Mesenchymal stem cell (in vitro differentiated cells and primary cell): ENCODE measurements at regions not wholly inside any gene's neighbourhood (a gene's known extent, or its start where the extent isn't known, plus 50 kb on each side); places are given as distances from the start of the nearest gene placed in this dataset.

Source experiments
- DNase-seq: peaks from one replicate; pipeline ENCODE4 v3.0.0-alpha.2; 2013
- H2AFZ ChIP-seq: one replicate; pipeline ENCODE4 v1.6.1; 2013; ENCODE audit warnings: low read depth, mild to moderate bottlenecking, control low read depth, inconsistent platforms, low read length, moderate library complexity
- H2AK5ac ChIP-seq: 2 replicates; pipeline ENCODE4 v1.6.1; 2013; ENCODE audit warnings: low read length, moderate library complexity, mild to moderate bottlenecking, inconsistent platforms; ENCODE audit not compliant: severe bottlenecking
- H2BK120ac ChIP-seq: one replicate; pipeline ENCODE4 v1.6.1; 2013; ENCODE audit warnings: low read depth, mild to moderate bottlenecking, inconsistent platforms, low read length, moderate library complexity
- H2BK12ac ChIP-seq, 2 experiments: one replicate each; pipeline ENCODE4 v1.6.1; 2013; ENCODE audit warnings: inconsistent platforms in 2 of 2, low read length in 2 of 2, mild to moderate bottlenecking in 2 of 2, moderate library complexity in 2 of 2, control low read depth in 1 of 2
- H2BK15ac ChIP-seq: one replicate; pipeline ENCODE4 v1.6.1; 2013; ENCODE audit warnings: mild to moderate bottlenecking, low read depth, inconsistent platforms; ENCODE audit not compliant: poor library complexity, severe bottlenecking
- H2BK5ac ChIP-seq: 2 replicates; pipeline ENCODE4 v1.6.1; 2013; ENCODE audit warnings: low read depth, mild to moderate bottlenecking, low read length, control low read depth, inconsistent platforms; ENCODE audit not compliant: poor library complexity, severe bottlenecking
- H3K14ac ChIP-seq, 2 experiments: one replicate each; pipeline ENCODE4 v1.6.1; 2013; ENCODE audit warnings: inconsistent platforms in 2 of 2, low read length in 2 of 2, control low read depth in 1 of 2, mild to moderate bottlenecking in 1 of 2, moderate library complexity in 1 of 2
- H3K18ac ChIP-seq, 2 experiments: one replicate each; pipeline ENCODE4 v1.6.1; 2013; ENCODE audit warnings: inconsistent platforms in 2 of 2, low read length in 2 of 2, control low read depth in 1 of 2, low read depth in 1 of 2, mild to moderate bottlenecking in 1 of 2
- H3K23ac ChIP-seq, 2 experiments: one replicate each; pipeline ENCODE4 v1.6.1; 2013; ENCODE audit warnings: inconsistent platforms in 2 of 2, low read length in 2 of 2, mild to moderate bottlenecking in 2 of 2, moderate library complexity in 2 of 2, control low read depth in 1 of 2
- H3K27ac ChIP-seq: 2 replicates; pipeline ENCODE4 v1.5.1; 2013; ENCODE audit warnings: mild to moderate bottlenecking, moderate library complexity, low read length, control low read depth, inconsistent platforms; ENCODE audit not compliant: poor library complexity, severe bottlenecking
- H3K27me3 ChIP-seq, 2 experiments: 2 replicates each; pipeline versions ENCODE4 v1.6.1 to v1.7.0; 2013; ENCODE audit warnings: low read length in 2 of 2, mild to moderate bottlenecking in 2 of 2, moderate library complexity in 2 of 2, control low read depth in 1 of 2, inconsistent platforms in 1 of 2; ENCODE audit not compliant: control insufficient read depth in 1 of 2, insufficient read depth in 1 of 2
- H3K36me3 ChIP-seq, 2 experiments: 2 replicates each; pipeline versions ENCODE4 v1.6.1 to v1.7.0; 2013; ENCODE audit warnings: low read length in 2 of 2, control low read depth in 1 of 2, inconsistent platforms in 1 of 2, low read depth in 1 of 2, mild to moderate bottlenecking in 1 of 2; ENCODE audit not compliant: insufficient read depth in 2 of 2, control insufficient read depth in 1 of 2
- H3K4ac ChIP-seq, 2 experiments: one replicate each; pipeline ENCODE4 v1.6.1; 2013; ENCODE audit warnings: inconsistent platforms in 2 of 2, low read length in 2 of 2, mild to moderate bottlenecking in 2 of 2, moderate library complexity in 2 of 2, control low read depth in 1 of 2, low read depth in 1 of 2
- H3K4me1 ChIP-seq: 2 replicates; pipeline ENCODE4 v1.6.1; 2013; ENCODE audit warnings: low read depth, low read length, control low read depth; ENCODE audit not compliant: control insufficient read depth, insufficient read depth
- H3K4me2 ChIP-seq: 2 replicates; pipeline ENCODE4 v1.6.1; 2013; ENCODE audit warnings: low read length, mild to moderate bottlenecking, inconsistent platforms; ENCODE audit not compliant: poor library complexity, severe bottlenecking
- H3K4me3 ChIP-seq, 2 experiments: 2 replicates each; pipeline versions ENCODE4 v1.5.1 to v1.7.0; 2013; ENCODE audit warnings: low read length in 2 of 2, mild to moderate bottlenecking in 2 of 2, control low read depth in 1 of 2, low read depth in 1 of 2; ENCODE audit not compliant: insufficient read depth in 1 of 2
- H3K79me1 ChIP-seq: replicated peaks from 2 replicates; pipeline ENCODE4 v1.6.1; 2013; ENCODE audit warnings: mild to moderate bottlenecking, control low read depth, low read length, inconsistent platforms; ENCODE audit not compliant: poor library complexity, severe bottlenecking
- H3K9ac ChIP-seq: 2 replicates; pipeline ENCODE4 v1.7.0; 2013; ENCODE audit warnings: mild to moderate bottlenecking, low read length, moderate library complexity
- H3K9me3 ChIP-seq: 2 replicates; pipeline ENCODE4 v1.7.0; 2013; ENCODE audit warnings: mild to moderate bottlenecking, low read length; ENCODE audit not compliant: control insufficient read depth
- H4K8ac ChIP-seq: one replicate; pipeline ENCODE4 v1.6.1; 2013; ENCODE audit warnings: inconsistent platforms, mild to moderate bottlenecking, low read length, moderate library complexity
- H4K91ac ChIP-seq: one replicate; pipeline ENCODE4 v1.6.1; 2013; ENCODE audit warnings: mild to moderate bottlenecking, low read length, inconsistent platforms
- WGBS: methylation state at CpG from one replicate; pipeline ENCODE4 v1.1.7; 2013; ENCODE audit warnings: mixed read lengths; 5-methylcytosine and 5-hydroxymethylcytosine counted together

DNA sequence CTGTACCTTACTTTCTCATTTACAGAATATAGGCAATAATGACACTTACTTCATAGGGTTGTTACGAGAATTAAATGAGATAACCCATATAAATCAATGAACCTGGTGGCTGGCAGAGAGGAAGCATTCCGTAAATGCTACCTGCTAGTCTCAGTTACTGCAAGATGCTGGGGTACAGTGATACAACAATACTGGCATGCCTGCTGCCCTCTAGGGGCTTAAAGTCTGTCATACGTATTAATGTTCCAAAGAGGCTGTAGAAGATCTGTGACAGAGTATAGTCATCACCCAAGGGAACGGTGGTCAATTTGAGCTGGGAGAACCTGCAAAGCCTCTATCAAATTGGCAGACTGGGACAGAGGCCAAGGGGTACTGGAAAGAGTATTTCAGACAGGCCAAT is 421.5 kb downstream of the GPAM start:
- no peak for DNase-seq
- 91% methylated on average over 4 of the region's 4 CpGs for WGBS
- Histone ChIP-seq H3K4me2 (no peak overlapping the region), H2BK12ac (no peak overlapping the region), H2BK15ac (no peak overlapping the region), H3K9ac (no peak overlapping the region), H2AFZ (no peak overlapping the region), H3K79me1 (no peaks in the 10 kb centered on the region), H3K4ac (no peak overlapping the region), H2BK5ac (no peak overlapping the region), H4K8ac (no peak overlapping the region), H3K23ac (no peak overlapping the region), H3K27me3 (peaks cover 0 to 6% of the 10 kb centered on the region in 2 experiments), H2BK120ac (no peak overlapping the region), H4K91ac (no peak overlapping the region), H3K14ac (no peak overlapping the region), H3K4me1 (no peaks in the 10 kb centered on the region), H2AK5ac (no peak overlapping the region), H3K4me3 (no peak overlapping the region), H3K9me3 (no peaks in the 10 kb centered on the region), H3K36me3 (no peaks in the 10 kb centered on the region), H3K18ac (no peak overlapping the region), H3K27ac (no peak overlapping the region)

DNA sequence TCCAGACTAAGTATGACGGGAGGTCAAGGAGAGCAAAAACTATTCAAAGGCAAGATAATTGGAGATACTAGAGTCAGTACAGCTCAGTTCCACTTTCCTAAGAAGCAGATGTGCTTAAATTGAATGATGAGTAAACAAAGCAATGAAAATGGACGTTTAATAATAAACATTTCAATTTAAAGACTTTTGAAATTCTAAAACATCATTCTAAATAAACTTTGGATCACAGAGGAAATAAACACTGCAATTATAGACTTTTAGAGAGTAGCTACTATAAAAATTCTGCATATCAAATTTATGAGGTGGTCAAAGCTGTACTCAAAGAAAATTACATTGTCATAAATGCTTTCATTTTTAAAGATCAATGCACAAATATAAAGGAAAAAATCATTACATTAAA is 418.3 kb downstream of the GPAM start:
- H2BK5ac ChIP-seq = no peak overlapping the region
- no peak overlapping the region for H2BK15ac ChIP-seq
- no peak overlapping the region for H2BK12ac ChIP-seq
- no peak overlapping the region for H2AK5ac ChIP-seq
- H4K8ac ChIP-seq = no peak overlapping the region
- no CpG with 5 or more reads among the region's 2 CpGs for WGBS
- H4K91ac ChIP-seq = no peak overlapping the region
- no peak overlapping the region for H3K18ac ChIP-seq
- no peak overlapping the region for H2AFZ ChIP-seq
- no peak overlapping the region for H3K4ac ChIP-seq
- no peak overlapping the region for H3K14ac ChIP-seq
- no peaks in the 10 kb centered on the region for H3K9me3 ChIP-seq
- no peaks in the 10 kb centered on the region for H3K4me1 ChIP-seq
- DNase-seq = no peak
- no peak overlapping the region for H3K27ac ChIP-seq
- H3K36me3 ChIP-seq = no peaks in the 10 kb centered on the region
- no peaks in the 10 kb centered on the region for H3K27me3 ChIP-seq
- no peak overlapping the region for H3K9ac ChIP-seq
- H3K4me3 ChIP-seq = no peak overlapping the region
- H3K79me1 ChIP-seq = no peaks in the 10 kb centered on the region
- no peak overlapping the region for H3K4me2 ChIP-seq
- H2BK120ac ChIP-seq = no peak overlapping the region
- H3K23ac ChIP-seq = no peak overlapping the region

DNA sequence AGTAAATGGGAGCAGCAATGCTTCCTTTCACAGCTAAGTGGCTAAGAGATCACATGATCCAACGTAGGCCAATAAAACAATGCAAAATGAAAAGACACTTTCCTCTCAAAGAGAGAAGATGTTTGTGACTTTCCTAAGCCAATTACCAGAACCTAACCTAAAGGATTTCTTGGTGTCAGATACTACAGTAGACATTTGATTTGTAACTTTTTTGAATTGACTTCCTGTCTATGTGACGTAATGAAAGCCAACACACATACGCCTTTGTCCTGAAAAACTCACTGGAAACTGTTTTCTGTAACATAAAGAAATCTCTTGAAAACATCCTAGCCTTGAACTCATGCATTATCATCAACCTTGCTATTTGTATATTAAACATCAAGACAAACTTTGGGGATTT is 417.1 kb downstream of the GPAM start:
- H3K79me1 ChIP-seq = no peaks in the 10 kb centered on the region
- no peak overlapping the region for H3K4me3 ChIP-seq
- H3K4ac ChIP-seq = no peak overlapping the region
- H3K23ac ChIP-seq = no peak overlapping the region
- no peak overlapping the region for H2BK120ac ChIP-seq
- H3K9ac ChIP-seq = no peak overlapping the region
- H3K14ac ChIP-seq = no peak overlapping the region
- H2BK5ac ChIP-seq = no peak overlapping the region
- H3K36me3 ChIP-seq = no peaks in the 10 kb centered on the region
- WGBS = 78% methylated on average over 3 of the region's 3 CpGs
- H3K9me3 ChIP-seq = no peaks in the 10 kb centered on the region
- DNase-seq = no peak
- no peak overlapping the region for H2AFZ ChIP-seq
- no peak overlapping the region for H3K27ac ChIP-seq
- H4K8ac ChIP-seq = no peak overlapping the region
- H2AK5ac ChIP-seq = no peak overlapping the region
- H4K91ac ChIP-seq = no peak overlapping the region
- H3K27me3 ChIP-seq = no peaks in the 10 kb centered on the region
- H3K4me1 ChIP-seq = no peaks in the 10 kb centered on the region
- H3K4me2 ChIP-seq = no peak overlapping the region
- H2BK12ac ChIP-seq = no peak overlapping the region
- no peak overlapping the region for H3K18ac ChIP-seq
- no peak overlapping the region for H2BK15ac ChIP-seq

DNA sequence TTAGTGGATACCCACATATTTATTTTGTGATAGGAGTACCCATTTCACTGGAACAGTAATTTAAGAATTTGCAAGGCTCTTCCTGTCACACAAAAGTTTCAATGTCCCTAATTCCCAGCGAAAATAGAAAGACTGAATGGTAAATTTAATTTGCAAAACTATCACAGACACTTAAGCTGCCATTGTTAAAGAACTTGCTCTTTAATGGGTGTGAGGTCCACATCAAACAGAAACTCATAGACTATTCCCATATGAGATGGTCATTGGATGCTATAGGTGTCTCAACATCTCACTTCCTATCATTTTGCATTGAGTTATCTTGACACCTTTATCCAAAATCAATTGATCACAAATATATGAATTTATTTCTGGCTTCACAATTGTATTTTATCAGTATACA is 415.9 kb downstream of the GPAM start:
- no peak overlapping the region for H3K4ac ChIP-seq
- H3K9me3 ChIP-seq = no peaks in the 10 kb centered on the region
- H2BK5ac ChIP-seq = no peak overlapping the region
- no CpG with 5 or more reads among the region's 1 CpG for WGBS
- H3K23ac ChIP-seq = no peak overlapping the region
- no peaks in the 10 kb centered on the region for H3K4me1 ChIP-seq
- H3K14ac ChIP-seq = no peak overlapping the region
- H2BK120ac ChIP-seq = no peak overlapping the region
- H3K27ac ChIP-seq = no peak overlapping the region
- H3K9ac ChIP-seq = no peak overlapping the region
- no peak overlapping the region for H3K18ac ChIP-seq
- H3K4me3 ChIP-seq = no peak overlapping the region
- no peak overlapping the region for H2BK12ac ChIP-seq
- no peak overlapping the region for H2AFZ ChIP-seq
- no peaks in the 10 kb centered on the region for H3K79me1 ChIP-seq
- H2BK15ac ChIP-seq = no peak overlapping the region
- H2AK5ac ChIP-seq = no peak overlapping the region
- no peak overlapping the region for H4K8ac ChIP-seq
- H4K91ac ChIP-seq = no peak overlapping the region
- no peak overlapping the region for H3K4me2 ChIP-seq
- H3K27me3 ChIP-seq = peaks cover 0 to 5% of the 10 kb centered on the region in 2 experiments
- no peak for DNase-seq
- no peaks in the 10 kb centered on the region for H3K36me3 ChIP-seq
